H1 (cell line): ENCODE measurements at regions not wholly inside any gene's neighbourhood (a gene's known extent, or its start where the extent isn't known, plus 50 kb on each side); places are given as distances from the start of the nearest gene placed in this dataset.

Source experiments
- CTCF ChIA-PET: fragments of 300-600 bp; sonication (Branson Sonifier 250); formaldehyde crosslinking; loops from one replicate; lab custom pipeline; 2021; ENCODE audit not compliant: partially characterized antibody; lab: Charles Lee
- POLR2A ChIA-PET: fragments of 300-600 bp; sonication (Branson Sonifier 250); formaldehyde crosslinking; loops from one replicate; lab custom pipeline; 2021; ENCODE audit warnings: inconsistent platforms; ENCODE audit not compliant: partially characterized antibody; lab: Charles Lee
- DNase-seq, 2 experiments: peaks; one replicate each; pipeline versions ENCODE4 v3.0.0 to v3.0.0-alpha.2; 2010 to 2022; ENCODE audit warnings: low spot score in 2 of 2, low read depth in 1 of 2, mixed read lengths in 1 of 2
- FAIRE-seq: peaks from 2 replicates; lab custom pipeline; 2011; peaks lifted over from hg19 to GRCh38; lab: Jason Lieb, UNC
- H2AFZ ChIP-seq: 2 replicates; pipeline ENCODE4 v1.8.1; 2012; ENCODE audit warnings: low read length, inconsistent platforms
- H2AK5ac ChIP-seq: 2 replicates; pipeline ENCODE4 v1.6.1; 2013; ENCODE audit warnings: low read depth, low read length
- H2BK120ac ChIP-seq: replicated peaks from 2 replicates; pipeline ENCODE3; 2013; ENCODE audit warnings: low read depth, low read length, inconsistent platforms
- H2BK12ac ChIP-seq: 2 replicates; pipeline ENCODE4 v1.6.1; 2013; ENCODE audit warnings: low read depth, low read length
- H2BK15ac ChIP-seq: 2 replicates; pipeline ENCODE4 v1.6.1; 2013; ENCODE audit warnings: low read length
- H2BK20ac ChIP-seq: 2 replicates; pipeline ENCODE4 v1.6.1; 2013; ENCODE audit warnings: low read length
- H2BK5ac ChIP-seq: 2 replicates; pipeline ENCODE4 v1.6.1; 2013; ENCODE audit warnings: low read depth, low read length
- H3K14ac ChIP-seq: 2 replicates; pipeline ENCODE4 v1.6.1; 2013; ENCODE audit warnings: inconsistent platforms; ENCODE audit not compliant: insufficient read length
- H3K18ac ChIP-seq: 2 replicates; pipeline ENCODE4 v1.6.1; 2013; ENCODE audit warnings: low read length; ENCODE audit errors: extremely low read depth
- H3K23ac ChIP-seq: 2 replicates; pipeline ENCODE4 v1.6.1; 2013; ENCODE audit warnings: inconsistent platforms; ENCODE audit not compliant: insufficient read length
- H3K23me2 ChIP-seq: 2 replicates; pipeline ENCODE4 v1.6.1; 2013; ENCODE audit warnings: low read depth, low read length
- H3K27ac ChIP-seq: 2 replicates; pipeline ENCODE4 v1.6.1; 2011; ENCODE audit warnings: low read depth, low read length, inconsistent platforms
- H3K27me3 ChIP-seq, 4 experiments: replicated peaks in 1 of 4; 1 replicate in 1 of 4; 2 replicates in 3 of 4; pipeline versions ENCODE4 v1.6.1 to v1.8.1; 2011 to 2013; ENCODE audit warnings: low read length in 3 of 4, mild to moderate bottlenecking in 3 of 4, inconsistent platforms in 2 of 4, mixed read lengths in 2 of 4, moderate library complexity in 1 of 4; ENCODE audit not compliant: control insufficient read depth in 3 of 4, insufficient read depth in 3 of 4; ENCODE audit errors: extremely low read depth in 1 of 4
- H3K36me3 ChIP-seq, 4 experiments: 2 replicates each; pipeline versions ENCODE4 v1.6.1 to v1.8.1; 2011 to 2013; ENCODE audit warnings: mild to moderate bottlenecking in 4 of 4, low read length in 3 of 4, moderate library complexity in 2 of 4, control low read depth in 1 of 4, inconsistent platforms in 1 of 4; ENCODE audit not compliant: insufficient read depth in 4 of 4, control insufficient read depth in 2 of 4
- H3K4ac ChIP-seq: replicated peaks from 2 replicates; pipeline ENCODE3; 2013; ENCODE audit warnings: low read length, low read depth, mixed read lengths, inconsistent platforms; ENCODE audit not compliant: insufficient read length
- H3K4me1 ChIP-seq, 4 experiments: replicated peaks in 1 of 4; 1 replicate in 1 of 4; 2 replicates in 3 of 4; pipeline versions ENCODE4 v1.6.1 to v1.8.1; 2011 to 2013; ENCODE audit warnings: low read length in 3 of 4, inconsistent platforms in 2 of 4, mixed read lengths in 1 of 4; ENCODE audit not compliant: insufficient read depth in 4 of 4, control insufficient read depth in 3 of 4
- H3K4me2 ChIP-seq, 2 experiments: 2 replicates each; pipeline versions ENCODE4 v1.6.1 to v1.8.1; 2011 to 2013; ENCODE audit warnings: low read depth in 2 of 2, low read length in 2 of 2, control low read depth in 1 of 2, inconsistent platforms in 1 of 2, mild to moderate bottlenecking in 1 of 2; ENCODE audit not compliant: insufficient read depth in 1 of 2
- H3K4me3 ChIP-seq, 4 experiments: fragments of 200-600, 300-600 bp in 1 of 4; sonication (generic), shearing (Covaris generic), sonication (Bioruptor Twin) in 1 of 4; 2 replicates each; pipeline versions ENCODE4 v1.5.1 to v1.8.1; 2011 to 2016; ENCODE audit warnings: low read length in 4 of 4, low read depth in 3 of 4, control low read depth in 2 of 4, inconsistent platforms in 2 of 4, mild to moderate bottlenecking in 2 of 4, mixed read lengths in 1 of 4, moderate library complexity in 1 of 4; ENCODE audit not compliant: insufficient read depth in 2 of 4; ENCODE audit errors: extremely low read depth in 1 of 4
- H3K56ac ChIP-seq: replicated peaks from 2 replicates; pipeline ENCODE3; 2013; ENCODE audit warnings: low read depth, mild to moderate bottlenecking, mixed read lengths, low read length, inconsistent platforms; ENCODE audit not compliant: insufficient read length
- H3K79me1 ChIP-seq: 2 replicates; pipeline ENCODE4 v1.6.1; 2013; ENCODE audit warnings: low read depth, low read length, control low read depth
- H3K79me2 ChIP-seq, 2 experiments: 2 replicates each; pipeline versions ENCODE4 v1.6.1 to v1.8.1; 2012 to 2013; ENCODE audit warnings: low read length in 2 of 2, mild to moderate bottlenecking in 2 of 2, inconsistent platforms in 1 of 2; ENCODE audit not compliant: insufficient read depth in 2 of 2, control insufficient read depth in 1 of 2
- H3K9ac ChIP-seq, 4 experiments: replicated peaks in 1 of 4; 1 replicate in 1 of 4; 2 replicates in 3 of 4; pipeline versions ENCODE4 v1.6.1 to v1.8.1; 2011 to 2013; ENCODE audit warnings: low read depth in 3 of 4, low read length in 3 of 4, control low read depth in 2 of 4, mild to moderate bottlenecking in 2 of 4, moderate library complexity in 2 of 4, inconsistent platforms in 1 of 4; ENCODE audit errors: extremely low read depth in 1 of 4
- H3K9me3 ChIP-seq, 2 experiments: 2 replicates each; pipeline versions ENCODE4 v1.6.1 to v1.8.1; 2012 to 2013; ENCODE audit warnings: mild to moderate bottlenecking in 2 of 2, moderate library complexity in 2 of 2, control low read depth in 1 of 2, inconsistent platforms in 1 of 2, low read depth in 1 of 2, low read length in 1 of 2, mixed read lengths in 1 of 2; ENCODE audit not compliant: insufficient read depth in 2 of 2
- H4K20me1 ChIP-seq, 2 experiments: replicated peaks in 1 of 2; 2 replicates each; pipeline versions ENCODE3 to v1.8.1; 2011 to 2013; ENCODE audit warnings: inconsistent platforms in 2 of 2, low read length in 2 of 2, mild to moderate bottlenecking in 1 of 2; ENCODE audit not compliant: insufficient read depth in 2 of 2, control insufficient read depth in 1 of 2
- H4K5ac ChIP-seq: 2 replicates; pipeline ENCODE4 v1.6.1; 2013; ENCODE audit warnings: low read length, low read depth, mixed read lengths, inconsistent platforms; ENCODE audit not compliant: insufficient read length
- H4K8ac ChIP-seq: 2 replicates; pipeline ENCODE4 v1.8.0; 2013; ENCODE audit warnings: mild to moderate bottlenecking, moderate library complexity, low read length, inconsistent platforms; ENCODE audit not compliant: insufficient read depth; ENCODE audit errors: extremely low read depth
- H4K91ac ChIP-seq: replicated peaks from 2 replicates; pipeline ENCODE3; 2013; ENCODE audit warnings: low read length, mixed read lengths, inconsistent platforms; ENCODE audit not compliant: insufficient read length
- CHD1 ChIP-seq: IDR thresholded peaks from 2 replicates; pipeline ENCODE4 v1.6.1; 2012; ENCODE audit warnings: low read depth, low read length, improper control_type of control experiment
- EGR1 ChIP-seq: IDR thresholded peaks from 2 replicates; pipeline ENCODE4 v1.6.1; 2011; ENCODE audit warnings: low read depth, low read length, borderline replicate concordance
- HDAC2 ChIP-seq, 2 experiments: fragments of 300-600 bp in 1 of 2; sonication (generic) in 1 of 2; IDR thresholded peaks; 2 replicates each; pipeline ENCODE4 v1.6.1; 2011 to 2012; ENCODE audit warnings: low read depth in 2 of 2, low read length in 2 of 2, mild to moderate bottlenecking in 2 of 2, moderate library complexity in 2 of 2, borderline replicate concordance in 1 of 2, inconsistent platforms in 1 of 2
- PHF8 ChIP-seq: fragments of 200-600 bp; sonication (generic); conservative IDR thresholded peaks from 2 replicates; pipeline ENCODE4 v1.7.1; 2012; ENCODE audit warnings: low read depth, mild to moderate bottlenecking, inconsistent platforms, low read length, moderate library complexity
- POLR2A ChIP-seq, 2 experiments: IDR thresholded peaks; 1 replicate in 1 of 2; 2 replicates in 1 of 2; pipeline ENCODE4 v1.6.1; 2011; ENCODE audit warnings: low read depth in 2 of 2, low read length in 2 of 2, mild to moderate bottlenecking in 2 of 2; ENCODE audit errors: control extremely low read depth in 1 of 2
- RAD21 ChIP-seq, 2 experiments: IDR thresholded peaks in 1 of 2; conservative IDR thresholded peaks in 1 of 2; 2 replicates each; pipeline ENCODE4 v1.6.1; 2011; ENCODE audit warnings: low read depth in 2 of 2, low read length in 2 of 2, improper control_type of control experiment in 1 of 2, inconsistent platforms in 1 of 2, mild to moderate bottlenecking in 1 of 2, moderate library complexity in 1 of 2
- SRF ChIP-seq: IDR thresholded peaks from 2 replicates; pipeline ENCODE4 v1.6.1; 2011; ENCODE audit warnings: mild to moderate bottlenecking, low read depth, low read length, moderate library complexity
- WGBS, 2 experiments: shearing (Covaris generic) in 1 of 2; methylation state at CpG; one replicate each; pipeline versions ENCODE4 v1.1.6 to v1.1.7; 2013 to 2015; ENCODE audit warnings: low lambda C conversion rate in 2 of 2, mixed read lengths in 2 of 2, inconsistent platforms in 1 of 2, low coverage in 1 of 2, missing lambda C conversion rate in 1 of 2; ENCODE audit not compliant: insufficient replicate concordance in 2 of 2, insufficient coverage in 1 of 2, insufficient read length in 1 of 2; ENCODE audit errors: extremely low coverage in 1 of 2, missing lambda C conversion rate in 1 of 2; 5-methylcytosine and 5-hydroxymethylcytosine counted together

DNA sequence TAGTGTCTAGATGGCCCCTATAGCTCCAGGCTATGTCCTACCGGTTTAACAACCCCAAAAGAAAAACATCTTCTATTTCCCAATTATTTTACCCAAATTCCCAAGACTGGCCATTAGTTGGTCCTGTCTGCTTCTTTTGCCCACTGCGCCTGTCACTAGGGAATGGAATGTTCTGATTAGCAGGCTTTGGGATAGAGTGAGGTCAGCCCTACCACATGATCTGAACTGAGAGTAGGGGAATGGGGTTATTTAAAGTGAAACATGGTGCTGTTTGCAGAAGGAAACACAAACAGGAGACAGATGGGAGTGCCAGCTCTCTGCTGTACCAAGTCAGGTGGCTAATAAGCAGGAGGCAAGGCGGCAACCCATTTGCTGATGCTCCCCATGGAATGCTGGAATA lies 635.6 kb upstream of the CFAP20DC start:
- Histone ChIP-seq H3K23me2 (no peaks in the 10 kb centered on the region), H3K27ac (no peak overlapping the region), H3K56ac (no peak overlapping the region), H3K79me1 (no peaks in the 10 kb centered on the region), H3K27me3 (no peaks in the 10 kb centered on the region), H4K5ac (no peak overlapping the region), H3K79me2 (no peaks in the 10 kb centered on the region), H3K36me3 (no peaks in the 10 kb centered on the region), H2BK15ac (no peak overlapping the region), H3K9ac (no peak overlapping the region), H3K9me3 (no peaks in the 10 kb centered on the region), H3K4me3 (no peak overlapping the region), H2AFZ (no peak overlapping the region), H4K91ac (no peak overlapping the region), H2BK20ac (no peak overlapping the region), H2AK5ac (no peak overlapping the region), H3K4ac (no peak overlapping the region), H3K23ac (no peak overlapping the region), H3K18ac (no peak overlapping the region), H4K20me1 (no peaks in the 10 kb centered on the region), H4K8ac (no peak overlapping the region), H2BK12ac (no peak overlapping the region), H3K4me2 (no peak overlapping the region), H2BK5ac (no peak overlapping the region), H3K4me1 (no peaks in the 10 kb centered on the region), H3K14ac (no peak overlapping the region), H2BK120ac (no peak overlapping the region)
- ChIA-PET CTCF (no interaction called here), POLR2A (no interaction called here)
- no peak for FAIRE-seq
- no peak for DNase-seq
- TF ChIP-seq PHF8 (no peak), EGR1 (no peak), RAD21 (IDR thresholded peaks at IDR 0.05 in 1 of 2, conservative IDR thresholded peaks at IDR 0.05 in 1 of 2; ENCODE audit: low read depth in 2 of 2, low read length in 2 of 2) (no peak), POLR2A (IDR thresholded peaks at IDR 0.05; ENCODE audit: control extremely low read depth in 1 of 2, low read depth in 2 of 2, low read length in 2 of 2) (no peak), SRF (no peak), HDAC2 (IDR thresholded peaks at IDR 0.05; ENCODE audit: borderline replicate concordance in 1 of 2, low read depth in 2 of 2, low read length in 2 of 2) (no peak), CHD1 (no peak)
- 91% methylated on average over 3 of the region's 3 CpGs; no CpG with 5 or more reads in 1 of the 2 experiments for WGBS, 2 experiments
